K562 (cell line): ENCODE measurements at regions not wholly inside any gene's neighbourhood (a gene's known extent, or its start where the extent isn't known, plus 50 kb on each side); places are given as distances from the start of the nearest gene placed in this dataset.

ENCODE experiments used
- ATAC-seq: fragments of 200-7000 bp; cut with Tn5 transposase; 3 replicates; pipeline ENCODE4 v1.9.1; 2020; ENCODE audit warnings: moderate library complexity
- BruUV-seq: library from RNA; stranded (reverse); fragments of 400-500 nt; replicated peaks from 2 replicates; lab custom pipeline; 2021; lab: Mats Ljungman, UMichigan
- CTCF ChIA-PET: fragments of 300-600 bp; formaldehyde crosslinking; extraction: SDS; loops from one replicate; lab custom pipeline; 2021; ENCODE audit warnings: low intra/inter-chr PET ratio; lab: Yijun Ruan, JAX
- POLR2A ChIA-PET: fragments of 300-600, 350-650 bp; sonication (Branson Sonifier 250); formaldehyde crosslinking; extraction: SDS; loops from one replicate; lab custom pipeline; 2021; ENCODE audit warnings: antibody characterized with exemption, inconsistent platforms; lab: Yijun Ruan, JAX
- DNase-seq, 4 experiments: peaks; one replicate each; pipeline versions ENCODE4 v3.0.0 to v3.0.0-alpha.2; 2011 to 2018; ENCODE audit warnings: low spot score in 3 of 4, mixed read lengths in 3 of 4; ENCODE audit errors: extremely low read depth in 1 of 4
- FAIRE-seq: peaks from 2 replicates; lab custom pipeline; 2011; peaks lifted over from hg19 to GRCh38; lab: Jason Lieb, UNC
- H2AFZ ChIP-seq: 2 replicates; pipeline ENCODE4 v1.6.0; 2011; ENCODE audit warnings: low read depth, low read length, control low read depth, inconsistent platforms
- H3K27ac ChIP-seq: fragments of 200-600 bp; 3 replicates; pipeline ENCODE4 v1.8.0; 2011; ENCODE audit warnings: low read depth, mild to moderate bottlenecking, control low read depth, inconsistent platforms, low read length, moderate library complexity, mixed read lengths; ENCODE audit errors: extremely low read depth
- H3K27me3 ChIP-seq, 2 experiments: fragments of 300-600 bp in 1 of 2; 2 replicates in 1 of 2; 3 replicates in 1 of 2; pipeline versions ENCODE4 v1.6.0 to v1.8.0; 2011; ENCODE audit warnings: inconsistent platforms in 2 of 2, low read length in 2 of 2, mild to moderate bottlenecking in 1 of 2, mixed read lengths in 1 of 2, moderate library complexity in 1 of 2; ENCODE audit not compliant: control insufficient read depth in 2 of 2, insufficient read depth in 2 of 2
- H3K36me3 ChIP-seq: fragments of 300-600 bp; 3 replicates; pipeline ENCODE4 v1.8.0; 2011; ENCODE audit warnings: mild to moderate bottlenecking, low read length, inconsistent platforms; ENCODE audit not compliant: control insufficient read depth, insufficient read depth
- H3K4me1 ChIP-seq, 2 experiments: fragments of 200-600 bp in 1 of 2; replicated peaks in 1 of 2; 2 replicates in 1 of 2; 3 replicates in 1 of 2; pipeline versions ENCODE4 v1.5.1 to v1.8.0; 2011; ENCODE audit warnings: inconsistent platforms in 2 of 2, low read length in 2 of 2, mild to moderate bottlenecking in 1 of 2, mixed read lengths in 1 of 2, moderate library complexity in 1 of 2; ENCODE audit not compliant: control insufficient read depth in 2 of 2, insufficient read depth in 2 of 2
- H3K4me2 ChIP-seq: 2 replicates; pipeline ENCODE4 v1.6.1; 2011; ENCODE audit warnings: low read length, control low read depth, inconsistent platforms, mixed read lengths; ENCODE audit not compliant: insufficient read depth
- H3K4me3 ChIP-seq: fragments of 200-600 bp; sonication (generic), shearing (Covaris generic); 2 replicates; pipeline ENCODE4 v1.5.1; 2016; ENCODE audit warnings: control low read depth, inconsistent platforms
- H3K79me2 ChIP-seq: fragments of 200-600 bp; 3 replicates; pipeline ENCODE4 v1.8.0; 2011; ENCODE audit warnings: low read length, inconsistent platforms; ENCODE audit not compliant: control insufficient read depth, insufficient read depth
- H3K9ac ChIP-seq, 2 experiments: 2 replicates each; pipeline versions ENCODE4 v1.6.0 to v1.6.1; 2011; ENCODE audit warnings: low read depth in 2 of 2, low read length in 2 of 2, control low read depth in 1 of 2, inconsistent platforms in 1 of 2, mild to moderate bottlenecking in 1 of 2, mixed read lengths in 1 of 2; ENCODE audit not compliant: insufficient read depth in 1 of 2
- H3K9me1 ChIP-seq: one replicate; pipeline ENCODE4 v1.6.0; 2011; ENCODE audit warnings: inconsistent platforms, mild to moderate bottlenecking, low read length, moderate library complexity; ENCODE audit not compliant: control insufficient read depth, insufficient read depth
- H3K9me3 ChIP-seq: replicated peaks from 2 replicates; pipeline ENCODE4 v1.5.1; 2011; ENCODE audit warnings: low read depth, low read length, inconsistent platforms; ENCODE audit not compliant: control insufficient read depth, insufficient read depth
- H4K20me1 ChIP-seq: replicated peaks from 2 replicates; pipeline ENCODE4 v1.6.1; 2011; ENCODE audit warnings: low read length, inconsistent platforms, mixed read lengths; ENCODE audit not compliant: control insufficient read depth, insufficient read depth
- CEBPZ ChIP-seq: fragments of 150-350 bp; IDR thresholded peaks from 2 replicates; pipeline ENCODE4 v1.6.1; 2014; ENCODE audit warnings: low read depth, mild to moderate bottlenecking, low read length, borderline replicate concordance
- CHD2 ChIP-seq: IDR thresholded peaks from 2 replicates; pipeline ENCODE4 v1.6.1; 2011; ENCODE audit warnings: low read depth, low read length
- CREB5 ChIP-seq: fragments of 250-450 bp; sonication (Bioruptor Pico); IDR thresholded peaks from 2 replicates; pipeline ENCODE4 v1.5.0; 2020; ENCODE audit warnings: mild to moderate bottlenecking
- DNMT1 ChIP-seq: fragments of 450-650 bp; IDR thresholded peaks from 2 replicates; pipeline ENCODE4 v1.6.1; 2016; ENCODE audit warnings: antibody characterized with exemption, mild to moderate bottlenecking
- NR4A1 ChIP-seq, 2 experiments: fragments of 250-450 bp in 1 of 2; fragments of 450-650 bp in 1 of 2; sonication (Bioruptor Pico) in 1 of 2; IDR thresholded peaks; 2 replicates each; pipeline versions ENCODE4 v1.4.0 to v1.6.1; 2016 to 2020; ENCODE audit warnings: mild to moderate bottlenecking in 2 of 2, missing compliant biosample characterization in 1 of 2, missing genetic modification characterization in 1 of 2, moderate library complexity in 1 of 2
- POLR3A ChIP-seq: IDR thresholded peaks from 2 replicates; pipeline ENCODE4 v1.6.1; 2011; ENCODE audit warnings: borderline replicate concordance, mild to moderate bottlenecking, moderate library complexity; ENCODE audit not compliant: insufficient read length, insufficient read depth; ENCODE audit errors: extremely low read depth
- PREB ChIP-seq: sonication (generic); formaldehyde crosslinking; IDR thresholded peaks from 2 replicates; pipeline ENCODE4 v1.8.1; 2023; ENCODE audit warnings: mild to moderate bottlenecking, missing genetic modification reagents
- SIN3B ChIP-seq: fragments of 450-650 bp; IDR thresholded peaks from 2 replicates; pipeline ENCODE4 v1.6.1; 2017; ENCODE audit warnings: low read depth, mild to moderate bottlenecking, moderate library complexity
- UBTF ChIP-seq, 2 experiments: IDR thresholded peaks; 2 replicates each; pipeline ENCODE4 v1.6.1; 2012; ENCODE audit warnings: improper control_type of control experiment in 2 of 2, low read depth in 2 of 2, low read length in 2 of 2, borderline replicate concordance in 1 of 2
- ZC3H11A ChIP-seq: IDR thresholded peaks from 2 replicates; pipeline ENCODE4 v1.6.1; 2012; ENCODE audit warnings: low read depth, low read length, improper control_type of control experiment
- ZNF583 ChIP-seq: fragments of 250-450 bp; sonication (Bioruptor Pico); IDR thresholded peaks from 2 replicates; pipeline ENCODE4 v1.4.0; 2020
- in situ Hi-C: fragments of 300-500 bp; cut with MboI; formaldehyde crosslinking; loops from 4 replicates; pipeline ENCODE4 v1.15.0; 2018; ENCODE audit warnings: inconsistent platforms, mixed read lengths
- intact Hi-C: fragments of 100-400 bp; cut with micrococcal nuclease; formaldehyde crosslinking; loops from 2 replicates; pipeline ENCODE4 v1.14.2; 2022

- TF ChIP-seq POLR3A = no peak
These were observed 503.0 kb downstream of the KIF20B start (continued) for GRCh38 chr10:90204131-90204955.

GRCh38 chr10:90204956-90205314 is 503.5 kb downstream of the KIF20B start:
- Histone ChIP-seq H3K27me3 (no peaks in the 10 kb centered on the region), H3K4me1 (no peaks in the 10 kb centered on the region), H3K9me3 (no peaks in the 10 kb centered on the region)
- BruUV-seq = no TSS peak
- POLR2A ChIA-PET = no interaction called here
- TF ChIP-seq DNMT1 = no peak
- no peak for TF ChIP-seq CREB5
- no peak for TF ChIP-seq SIN3B
- TF ChIP-seq CEBPZ = no peak
- TF ChIP-seq ZNF583 = no peak
- no peak for TF ChIP-seq PREB (CRISPR knock-in tag)
- TF ChIP-seq UBTF (IDR thresholded peaks at IDR 0.05; ENCODE audit: borderline replicate concordance in 1 of 2, low read depth in 2 of 2, low read length in 2 of 2) = no peak
- TF ChIP-seq ZC3H11A = no peak
- TF ChIP-seq NR4A1 (CRISPR knock-in tag; IDR thresholded peaks at IDR 0.05) = no peak
- TF ChIP-seq NR4A1 (tag; IDR thresholded peaks at IDR 0.05) = no peak
- no peak for TF ChIP-seq CHD2
- TF ChIP-seq, all 486 proteins: peak for 0
- in situ Hi-C loops (no loop called here), intact Hi-C loops (no loop called here)
- FAIRE-seq = no peak
- no peaks in the 10 kb centered on the region for H3K36me3 ChIP-seq
- DNase-seq = no peak
- H3K9me1 ChIP-seq = no peaks in the 10 kb centered on the region
- H3K79me2 ChIP-seq = no peaks in the 10 kb centered on the region
- CTCF ChIA-PET = no interaction called here
- no peak overlapping the region for H3K4me3 ChIP-seq
- H3K4me2 ChIP-seq = no peak overlapping the region
- no peak overlapping the region for H2AFZ ChIP-seq
- no peak overlapping the region for H3K9ac ChIP-seq
- H4K20me1 ChIP-seq = no peaks in the 10 kb centered on the region
- H3K27ac ChIP-seq = no peak overlapping the region
- ATAC-seq = no peak
